ENCODE measurements at regions not wholly inside any gene's neighbourhood (a gene's known extent, or its start where the extent isn't known, plus 50 kb on each side); places are given as distances from the start of the nearest gene placed in this dataset.

- no peak for TF ChIP-seq EP300 (IDR thresholded peaks at IDR 0.05)
- TF ChIP-seq POLR2A (IDR thresholded peaks at IDR 0.05) = no peak
Measured at GRCh38 chr10:63887023-63887589, 365.9 kb downstream of the REEP3 start.
